HG03432 (cell line): ENCODE measurements at regions not wholly inside any gene's neighbourhood (a gene's known extent, or its start where the extent isn't known, plus 50 kb on each side); places are given as distances from the start of the nearest gene placed in this dataset.
A peak's percentile ranks its signal among the peaks of the same experiment; 100 is the strongest.
"Not testable (repeated sequence)": the region's sequence is repeated elsewhere in the genome, so short reads cannot be mapped to it uniquely, and the experiment has no call there.

Source experiments
- ATAC-seq: cut with Tn5 transposase; IDR thresholded peaks from one replicate; pipeline ENCODE4 v1.9.1; 2021; ENCODE audit warnings: mild to moderate bottlenecking, moderate library complexity; ENCODE audit not compliant: unreplicated experiment

DNA sequence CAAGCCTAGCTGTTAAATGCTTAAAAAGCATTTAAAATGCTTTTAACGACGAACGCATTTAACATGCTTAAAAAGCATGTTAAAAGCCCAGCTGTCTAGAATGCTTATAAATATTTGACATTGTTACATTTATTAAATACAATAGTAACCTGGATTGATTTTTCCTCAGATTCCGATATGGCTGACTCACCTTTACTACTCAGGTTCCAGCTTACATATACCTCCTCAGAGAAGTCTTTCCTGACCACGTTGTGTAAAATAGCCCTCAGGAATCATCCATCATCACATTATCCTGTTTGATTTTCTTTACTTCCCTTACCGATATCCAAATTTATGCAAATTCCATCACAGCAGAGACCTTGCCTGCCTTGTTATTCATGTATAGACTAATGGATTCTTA is 51.4 kb downstream of the SLC41A2 start:
- ATAC-seq = no peak

- not testable (repeated sequence) for ATAC-seq
These were observed 52.6 kb downstream of the SLC41A2 start for GRCh38 chr12:104905446-104905845.

GRCh38 chr12:104903648-104904423 is 54.3 kb downstream of the SLC41A2 start:
- no peak for ATAC-seq

DNA sequence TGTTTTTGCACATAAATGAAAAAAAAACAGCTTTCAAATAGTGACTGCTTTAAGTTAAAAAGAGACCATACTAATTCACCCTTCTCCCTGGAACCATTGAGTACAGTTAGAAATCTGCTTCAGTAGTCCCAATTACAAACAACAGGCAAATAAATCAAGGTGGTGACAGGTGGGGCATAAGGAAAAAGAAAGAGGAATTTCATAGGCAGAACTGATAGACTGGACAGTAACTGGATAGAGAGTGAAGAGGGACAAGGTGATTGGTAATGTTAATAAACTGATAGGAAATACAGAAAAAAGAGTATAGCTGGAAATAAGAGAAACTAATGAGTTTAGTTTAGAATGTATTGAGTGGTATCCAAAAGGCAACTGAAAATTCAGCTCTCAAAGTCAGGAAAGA is 56.0 kb downstream of the SLC41A2 start:
- ATAC-seq = no peak

DNA sequence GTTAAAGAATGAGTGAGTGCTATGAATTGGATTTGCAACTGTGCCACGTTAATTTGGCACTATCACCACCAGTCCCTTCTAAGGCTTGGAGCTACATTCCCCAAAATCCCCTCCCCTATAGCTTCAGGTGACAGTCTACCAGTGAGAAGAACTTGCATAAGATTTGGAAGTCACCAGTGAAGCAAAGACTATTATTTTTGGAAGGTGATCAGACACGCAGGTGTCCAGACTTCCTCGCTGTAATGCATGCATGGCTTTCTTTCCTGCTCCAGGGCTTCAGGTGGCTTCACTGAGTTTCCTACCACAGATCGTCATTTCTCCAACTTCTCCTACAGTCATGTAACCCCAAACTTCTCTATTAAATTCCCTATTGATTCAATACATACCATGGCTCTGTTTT is 61.4 kb downstream of the SLC41A2 start:
- ATAC-seq = no peak

DNA sequence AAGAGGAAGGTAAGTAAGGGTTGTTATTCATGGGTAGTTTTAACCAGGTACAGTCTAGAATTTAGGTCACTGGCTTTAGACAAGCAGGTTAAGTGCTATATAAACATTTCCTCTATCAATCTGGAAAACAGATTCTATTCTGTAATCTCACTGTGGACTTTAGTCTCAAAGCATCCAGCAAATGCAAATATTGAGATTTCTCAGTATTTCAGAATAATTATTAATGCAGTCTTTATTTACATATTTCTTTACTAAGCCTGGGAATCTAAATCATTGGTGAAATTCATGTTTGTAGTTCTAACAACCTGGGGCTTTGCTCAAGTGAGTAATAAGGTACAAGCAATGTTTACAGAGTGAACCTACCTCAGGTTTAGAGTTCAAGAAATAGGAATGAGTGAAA is 61.9 kb downstream of the SLC41A2 start:
- no peak for ATAC-seq

GRCh38 chr12:104895415-104895814 is 62.7 kb downstream of the SLC41A2 start:
- ATAC-seq = no peak

DNA sequence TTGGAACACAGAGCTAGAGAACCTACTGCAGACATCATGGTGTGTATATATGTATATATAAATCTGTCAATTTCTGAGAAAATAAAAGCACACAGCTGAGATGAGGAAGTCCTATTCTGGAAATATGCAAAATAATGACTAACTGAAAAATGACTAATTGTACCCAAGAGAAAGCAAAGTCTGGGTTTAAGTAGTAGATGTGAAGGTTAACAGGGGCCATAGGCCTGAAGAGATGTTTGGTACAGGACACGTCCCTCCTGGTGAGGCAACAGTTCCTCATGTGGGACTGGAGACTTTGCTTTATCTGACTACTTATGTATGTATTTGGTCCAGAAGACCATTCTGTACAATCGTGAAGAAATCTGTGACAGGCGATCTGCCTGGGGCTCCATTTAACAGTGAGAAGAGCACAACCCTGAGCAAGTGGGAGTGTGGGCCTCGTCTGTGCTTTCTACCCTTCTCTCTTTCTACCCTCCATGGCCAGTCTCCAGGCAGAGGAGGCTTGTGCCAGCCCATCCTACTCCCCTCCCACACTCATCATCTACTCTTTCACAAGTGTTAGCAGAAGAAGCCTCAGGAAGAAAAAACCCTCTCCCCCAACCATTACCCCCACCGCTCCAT is 67.5 kb downstream of the SLC41A2 start:
- peak; percentile 47 for ATAC-seq

DNA sequence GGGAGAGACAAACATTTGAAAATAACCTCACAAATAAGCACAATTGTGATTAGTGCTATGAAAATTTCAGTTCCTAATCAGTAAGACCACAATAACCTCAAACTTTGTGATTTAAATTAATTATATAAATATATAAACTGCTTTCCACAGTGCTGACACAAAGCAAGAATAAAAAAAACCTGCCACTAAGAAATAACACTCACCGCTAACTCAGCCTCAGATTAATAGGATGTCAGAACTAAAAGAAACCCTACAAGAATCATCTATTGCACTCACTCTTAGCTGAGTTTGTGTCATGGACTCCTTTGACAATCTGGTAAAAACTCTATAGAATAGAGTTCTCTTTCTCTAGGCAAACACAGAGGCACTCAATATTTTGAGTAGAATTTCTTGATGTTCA is 68.4 kb downstream of the SLC41A2 start:
- ATAC-seq = no peak

GRCh38 chr12:104888892-104889291 is 69.2 kb downstream of the SLC41A2 start:
- ATAC-seq = no peak

GRCh38 chr12:104888481-104888880 is 69.6 kb downstream of the SLC41A2 start:
- ATAC-seq = no peak

DNA sequence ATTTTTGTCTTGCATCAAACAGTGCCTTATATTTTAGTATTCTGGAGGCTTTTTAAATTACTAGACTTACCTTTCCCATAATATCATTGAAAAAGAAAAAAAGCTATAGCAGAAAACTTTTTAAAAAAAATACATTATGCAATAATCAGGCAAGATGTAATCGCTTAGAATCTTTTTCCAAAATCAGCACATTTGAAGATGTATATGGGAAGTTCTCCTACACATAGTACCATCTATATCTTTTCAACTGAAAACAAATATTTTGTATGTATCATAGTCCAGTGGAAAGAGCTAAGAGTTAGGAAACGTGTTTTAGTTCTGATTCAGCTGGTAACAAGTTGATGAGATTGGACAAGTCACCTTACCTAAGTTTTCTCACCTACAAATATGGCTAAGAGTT is 70.6 kb downstream of the SLC41A2 start:
- ATAC-seq = no peak

GRCh38 chr12:104886418-104887401 is 71.4 kb downstream of the SLC41A2 start:
- ATAC-seq = no peak

DNA sequence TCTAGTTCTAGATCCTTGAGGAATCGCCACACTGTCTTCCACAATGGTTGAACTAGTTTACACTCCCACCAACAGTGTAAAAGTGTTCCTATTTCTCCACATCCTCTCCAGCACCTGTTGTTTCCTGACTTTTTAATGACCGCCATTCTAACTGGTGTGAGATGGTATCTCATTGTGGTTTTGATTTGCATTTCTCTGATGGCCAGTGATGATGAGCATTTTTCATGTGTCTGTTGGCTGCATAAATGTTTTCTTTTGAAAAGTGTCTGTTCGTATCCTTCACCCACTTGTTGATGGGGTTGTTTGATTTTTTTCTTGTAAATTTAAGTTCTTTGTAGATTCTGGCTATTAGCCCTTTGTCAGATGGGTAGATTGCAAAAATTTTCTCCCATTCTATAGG is 79.2 kb downstream of the SLC41A2 start:
- not testable (repeated sequence) for ATAC-seq

DNA sequence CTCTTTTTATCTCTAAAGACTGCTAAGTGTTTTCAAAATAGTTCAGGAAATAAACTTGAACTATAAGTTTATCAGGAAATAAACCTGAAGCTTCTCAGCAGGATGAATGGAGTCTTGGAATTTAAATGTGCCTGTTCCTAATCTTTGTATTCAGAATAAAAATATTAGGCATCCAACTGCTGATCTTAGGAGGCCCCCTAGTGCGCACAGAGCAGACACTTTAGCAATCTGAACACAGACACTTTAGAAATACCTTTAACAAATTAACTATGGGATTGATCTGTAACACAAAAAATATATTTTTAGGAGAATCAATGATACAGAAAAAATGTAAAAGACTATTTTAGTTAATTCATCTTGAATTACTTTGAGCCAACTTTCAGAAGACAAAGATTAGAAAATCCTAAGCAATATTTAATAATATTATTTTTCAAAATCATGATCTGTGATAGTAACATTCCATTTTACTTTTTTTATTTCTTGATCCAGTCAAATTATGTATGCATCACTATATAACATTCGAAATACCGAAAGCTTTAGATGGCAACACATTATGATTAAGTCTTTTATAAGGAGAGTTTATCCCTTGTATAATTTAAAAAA is 80.9 kb downstream of the SLC41A2 start:
- no peak for ATAC-seq

DNA sequence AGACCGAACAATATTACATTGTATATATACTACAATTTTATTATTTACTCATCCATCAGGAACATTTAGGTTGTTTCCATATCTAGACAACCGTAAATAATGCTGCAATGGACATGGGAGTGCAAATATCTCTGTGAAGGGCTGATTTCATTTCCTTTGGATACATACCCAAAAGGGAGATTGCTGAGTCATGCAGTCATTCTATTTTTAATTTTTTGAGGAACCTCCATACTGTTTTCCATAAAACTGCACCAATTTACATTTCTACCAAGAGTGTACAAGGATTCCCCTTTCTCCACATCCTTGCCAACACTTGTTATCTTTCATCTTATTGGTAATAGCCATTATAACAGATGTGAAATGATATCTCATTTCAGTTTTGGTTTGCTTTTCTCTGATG is 84.7 kb downstream of the SLC41A2 start:
- no peak for ATAC-seq

GRCh38 chr12:104870797-104871196 is 87.3 kb downstream of the SLC41A2 start:
- peak; percentile 69 for ATAC-seq

DNA sequence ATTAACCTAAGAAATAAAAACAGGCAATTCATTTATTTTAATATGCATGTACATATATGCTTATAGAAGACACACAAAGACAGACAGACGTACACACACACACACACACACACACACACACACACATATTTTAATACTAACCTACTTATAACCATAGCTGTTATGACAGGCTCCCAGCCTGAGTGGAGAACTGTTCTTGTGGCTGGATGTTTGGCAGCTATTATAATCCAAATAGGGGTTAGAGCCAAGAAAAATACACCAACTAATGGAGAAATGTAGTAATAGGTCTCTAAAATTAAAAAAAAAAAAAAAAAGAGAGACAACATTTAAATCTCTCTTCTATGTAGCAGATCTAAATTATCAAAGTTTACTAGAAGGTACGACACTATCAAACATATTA is 91.8 kb downstream of the SLC41A2 start:
- no peak for ATAC-seq

- peak; percentile 81 for ATAC-seq
These were observed 93.0 kb downstream of the SLC41A2 start for GRCh38 chr12:104865080-104865479.

GRCh38 chr12:104864668-104865067 is 93.4 kb downstream of the SLC41A2 start:
- no peak for ATAC-seq
